Psoas muscle (tissue), 7 donors: ENCODE measurements at regions not wholly inside any gene's neighbourhood (a gene's known extent, or its start where the extent isn't known, plus 50 kb on each side); places are given as distances from the start of the nearest gene placed in this dataset.

ENCODE experiments used
- ATAC-seq, 4 donors: fragments of 200-7000 bp; cut with Tn5 transposase; one replicate each; pipeline ENCODE4 v1.9.1; 2020; ENCODE audit warnings: moderate library complexity in 3 of 4, mild to moderate bottlenecking in 2 of 4
- DNase-seq, 2 donors: peaks; one replicate each; pipeline ENCODE4 v3.0.0-alpha.2; 2020
- H3K27ac ChIP-seq: fragments of 200-600 bp; one replicate; pipeline ENCODE4 v1.8.0; 2022
- H3K27me3 ChIP-seq, 3 donors: fragments of 200-600 bp in 1 of 3; one replicate each; pipeline versions ENCODE4 v1.6.1 to v1.8.0; 2013 to 2022; ENCODE audit warnings: low read length in 2 of 3, mild to moderate bottlenecking in 2 of 3, moderate library complexity in 1 of 3; ENCODE audit not compliant: insufficient read depth in 3 of 3
- H3K36me3 ChIP-seq, 2 donors: fragments of 200-600 bp in 1 of 2; one replicate each; pipeline versions ENCODE4 v1.6.1 to v1.8.0; 2013 to 2022; ENCODE audit warnings: low read depth in 1 of 2, mild to moderate bottlenecking in 1 of 2, moderate library complexity in 1 of 2; ENCODE audit not compliant: insufficient read depth in 1 of 2
- H3K4me1 ChIP-seq: fragments of 200-600 bp; one replicate; pipeline ENCODE4 v1.8.0; 2022
- H3K4me3 ChIP-seq: fragments of 200-600 bp; one replicate; pipeline ENCODE4 v1.8.0; 2022; ENCODE audit warnings: mild to moderate bottlenecking
- H3K9me3 ChIP-seq: fragments of 200-600 bp; one replicate; pipeline ENCODE4 v1.8.0; 2022
- WGBS, 3 donors: extraction: QIAGEN DNeasy Blood & Tissue Kit; methylation state at CpG; one replicate each; pipeline versions ENCODE4 v1.1.6 to v1.1.7; 2013; 5-methylcytosine and 5-hydroxymethylcytosine counted together
- intact Hi-C, 2 donors: fragments of 100-400 bp; cut with DNase I; formaldehyde crosslinking; loops; one replicate each; pipeline versions ENCODE4 v1.11.0 to v1.14.2; 2022
- TF ChIP-seq, protein P1 (sequence below): fragments of 200-600 bp; IDR thresholded peaks from one replicate; pipeline ENCODE4 v1.8.0; 2022; ENCODE audit warnings: antibody characterized with exemption
- donor health status: healthy with polysubstance abuse.
- donor health status: DM: no; HTN: no; CAD: no; lungs with moderate emphysema.
- donor health status: Bipolar disorder and iron deficiency.
- donor health status: healthy.
- donor health status: DM: yes; HTN: yes; CAD: no.
- donor health status: DM: no; HTN: no; CAD: no.
- donor health status: DM: yes; HTN: yes; CAD: no.

DNA sequence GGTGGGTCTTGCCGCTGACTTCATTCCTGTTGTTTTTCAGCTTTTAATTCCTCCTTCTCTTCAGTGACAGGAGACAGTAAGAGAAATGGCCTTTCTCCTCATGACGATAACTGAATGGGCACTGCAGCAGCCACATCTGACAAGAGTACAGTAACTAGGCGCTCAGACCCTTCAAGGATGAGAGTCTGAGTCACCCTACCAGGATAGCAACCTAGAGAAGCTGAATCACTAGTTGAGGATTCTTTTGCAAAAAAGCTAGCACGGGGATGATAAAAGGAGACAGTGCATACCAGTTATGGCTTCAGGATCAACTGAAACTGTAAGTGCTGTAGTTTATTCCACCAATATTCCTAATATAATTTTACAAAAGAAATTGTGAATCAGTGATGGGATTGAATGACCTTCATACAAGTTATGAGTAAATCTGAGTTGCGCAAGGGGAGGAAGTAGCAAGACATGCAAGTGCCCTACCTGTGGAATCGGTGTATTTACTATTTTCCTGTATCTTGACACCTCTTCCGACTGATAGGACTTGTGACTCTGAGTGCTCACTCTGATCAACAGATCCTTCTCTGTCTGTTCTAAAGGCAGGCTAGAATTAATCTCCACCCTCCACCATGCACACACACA lies 161.8 kb upstream of the GRIK2 start:
- no peaks in the 10 kb centered on the region for H3K27me3 ChIP-seq
- no peaks in the 10 kb centered on the region for H3K4me1 ChIP-seq
- no peaks in the 10 kb centered on the region for H3K9me3 ChIP-seq
- TF ChIP-seq, protein P1, sequence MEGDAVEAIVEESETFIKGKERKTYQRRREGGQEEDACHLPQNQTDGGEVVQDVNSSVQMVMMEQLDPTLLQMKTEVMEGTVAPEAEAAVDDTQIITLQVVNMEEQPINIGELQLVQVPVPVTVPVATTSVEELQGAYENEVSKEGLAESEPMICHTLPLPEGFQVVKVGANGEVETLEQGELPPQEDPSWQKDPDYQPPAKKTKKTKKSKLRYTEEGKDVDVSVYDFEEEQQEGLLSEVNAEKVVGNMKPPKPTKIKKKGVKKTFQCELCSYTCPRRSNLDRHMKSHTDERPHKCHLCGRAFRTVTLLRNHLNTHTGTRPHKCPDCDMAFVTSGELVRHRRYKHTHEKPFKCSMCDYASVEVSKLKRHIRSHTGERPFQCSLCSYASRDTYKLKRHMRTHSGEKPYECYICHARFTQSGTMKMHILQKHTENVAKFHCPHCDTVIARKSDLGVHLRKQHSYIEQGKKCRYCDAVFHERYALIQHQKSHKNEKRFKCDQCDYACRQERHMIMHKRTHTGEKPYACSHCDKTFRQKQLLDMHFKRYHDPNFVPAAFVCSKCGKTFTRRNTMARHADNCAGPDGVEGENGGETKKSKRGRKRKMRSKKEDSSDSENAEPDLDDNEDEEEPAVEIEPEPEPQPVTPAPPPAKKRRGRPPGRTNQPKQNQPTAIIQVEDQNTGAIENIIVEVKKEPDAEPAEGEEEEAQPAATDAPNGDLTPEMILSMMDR = no peak
- DNase-seq (no peak), ATAC-seq (no peak)
- H3K36me3 ChIP-seq = no peaks in the 10 kb centered on the region
- 95 to 97% (median 95%) methylated on average over 7 of the region's 7 CpGs for WGBS, 3 donors
- no peak overlapping the region for H3K4me3 ChIP-seq
- H3K27ac ChIP-seq = no peak overlapping the region
- intact Hi-C loops = no loop called here

DNA sequence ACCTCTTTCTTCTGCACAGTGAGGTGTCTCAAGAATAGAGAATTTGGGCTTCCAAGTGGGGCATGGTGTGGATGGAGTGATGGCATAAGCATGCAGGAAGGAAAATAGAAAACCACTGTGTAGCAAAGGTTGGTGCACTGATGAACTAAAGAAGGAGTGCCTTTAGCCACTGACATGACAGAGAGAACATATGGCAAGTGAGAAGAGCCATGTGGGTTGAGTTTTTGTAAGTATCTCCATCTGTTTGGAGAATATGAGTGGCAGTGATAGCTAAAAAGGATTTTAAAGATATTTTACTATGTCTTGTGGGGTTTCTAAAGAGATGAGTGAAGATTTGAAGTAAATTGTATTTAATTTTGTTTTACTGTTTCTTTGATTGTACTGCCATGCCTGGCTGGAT lies 160.5 kb upstream of the GRIK2 start:
- Histone ChIP-seq H3K4me1 (no peaks in the 10 kb centered on the region), H3K9me3 (no peaks in the 10 kb centered on the region), H3K27me3 (no peaks in the 10 kb centered on the region), H3K4me3 (no peak overlapping the region), H3K27ac (no peak overlapping the region), H3K36me3 (no peaks in the 10 kb centered on the region)
- ATAC-seq = no peak
- intact Hi-C loops = no loop called here
- TF ChIP-seq, protein P1 = no peak
- no peak for DNase-seq

DNA sequence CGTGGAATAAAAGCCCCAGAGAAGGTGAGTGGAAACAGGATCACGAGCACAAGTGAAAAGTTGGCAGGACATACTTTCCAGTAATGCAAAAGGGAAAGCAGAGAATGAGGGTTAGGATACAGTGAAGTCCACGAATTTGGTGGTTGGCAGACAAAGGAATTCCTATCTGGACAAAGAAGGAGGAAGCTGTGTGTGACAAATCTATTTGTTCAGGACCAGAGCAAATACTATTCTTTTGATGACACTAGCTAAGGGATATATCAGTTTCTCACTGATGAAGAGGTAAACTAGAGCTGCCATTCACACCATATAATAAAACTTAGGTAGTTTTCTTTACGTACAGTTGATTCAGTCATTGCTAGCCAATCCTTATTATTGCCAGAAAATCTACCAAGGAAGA lies 156.8 kb upstream of the GRIK2 start:
- H3K27ac ChIP-seq = no peak overlapping the region
- ATAC-seq = no peak
- no peak for DNase-seq
- no peaks in the 10 kb centered on the region for H3K36me3 ChIP-seq
- WGBS, 3 donors = 26 to 34% (median 28%) methylated on average over 4 of the region's 4 CpGs
- TF ChIP-seq, protein P1 = no peak
- no peaks in the 10 kb centered on the region for H3K27me3 ChIP-seq
- H3K9me3 ChIP-seq = no peaks in the 10 kb centered on the region
- intact Hi-C loops = no loop called here
- no peaks in the 10 kb centered on the region for H3K4me1 ChIP-seq
- no peak overlapping the region for H3K4me3 ChIP-seq

DNA sequence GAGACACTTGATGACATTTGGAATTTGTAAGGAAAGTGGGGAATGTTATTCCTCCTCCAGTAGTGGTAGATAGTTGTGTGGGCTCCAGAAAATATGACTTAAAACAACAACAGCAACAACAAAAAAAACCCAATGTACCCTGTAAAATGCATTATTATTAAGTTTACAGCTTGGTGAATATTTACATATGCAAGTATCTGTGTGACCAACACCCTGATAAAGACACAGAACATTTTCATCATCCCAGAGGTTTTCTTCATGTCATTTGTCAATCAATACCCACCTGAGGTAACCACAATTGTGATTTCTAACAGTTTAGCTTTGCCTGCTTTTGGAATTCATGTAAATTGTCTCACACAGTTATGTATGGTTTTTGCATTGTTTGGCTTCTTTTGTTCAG lies 152.1 kb upstream of the GRIK2 start:
- DNase-seq = no peak
- Histone ChIP-seq H3K36me3 (no peaks in the 10 kb centered on the region), H3K9me3 (no peaks in the 10 kb centered on the region), H3K4me1 (no peaks in the 10 kb centered on the region), H3K4me3 (no peak overlapping the region), H3K27me3 (no peaks in the 10 kb centered on the region), H3K27ac (no peak overlapping the region)
- ATAC-seq = no peak
- intact Hi-C loops = no loop called here
- TF ChIP-seq, protein P1 = no peak

DNA sequence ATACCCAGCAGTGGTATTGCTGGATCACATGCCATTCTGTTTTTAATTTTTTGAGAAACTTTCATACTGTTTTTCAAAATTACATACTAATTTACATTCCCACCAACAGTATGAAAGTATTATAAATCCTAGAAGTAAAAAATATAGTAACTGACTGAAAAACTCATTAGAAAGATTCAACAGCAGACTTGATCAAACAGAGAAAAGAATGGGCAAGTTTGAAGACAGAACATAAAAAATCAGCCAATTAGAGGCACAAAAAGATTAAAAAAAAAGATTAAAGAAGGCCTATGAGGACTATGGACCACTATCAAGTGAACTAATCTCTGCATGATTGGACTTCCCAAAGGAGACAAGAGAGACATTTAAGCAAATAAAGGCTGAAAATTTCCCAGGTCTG lies 144.0 kb upstream of the GRIK2 start:
- ATAC-seq = no peak
- Histone ChIP-seq H3K4me3 (no peak overlapping the region), H3K27ac (no peak overlapping the region), H3K9me3 (peaks cover 13% of the 10 kb centered on the region), H3K36me3 (no peaks in the 10 kb centered on the region), H3K27me3 (no peaks in the 10 kb centered on the region), H3K4me1 (no peaks in the 10 kb centered on the region)
- no peak for DNase-seq
- TF ChIP-seq, protein P1 = no peak
- intact Hi-C loops = no loop called here
